Mesodermal cell (in vitro differentiated cells): ENCODE measurements at regions not wholly inside any gene's neighbourhood (a gene's known extent, or its start where the extent isn't known, plus 50 kb on each side); places are given as distances from the start of the nearest gene placed in this dataset.

Source experiments
- H3K27ac ChIP-seq: 2 replicates; pipeline ENCODE4 v1.7.0; 2013; ENCODE audit warnings: mild to moderate bottlenecking, low read depth, low read length, moderate library complexity; ENCODE audit not compliant: severe bottlenecking
- H3K36me3 ChIP-seq: 2 replicates; pipeline ENCODE4 v1.7.1; 2013; ENCODE audit warnings: mild to moderate bottlenecking, low read length, moderate library complexity; ENCODE audit not compliant: control insufficient read depth, insufficient read depth
- H3K4me1 ChIP-seq: one replicate; pipeline ENCODE4 v1.7.1; 2013; ENCODE audit warnings: mild to moderate bottlenecking, low read length; ENCODE audit not compliant: insufficient read depth, control insufficient read depth, poor library complexity, severe bottlenecking
- H3K4me3 ChIP-seq: 2 replicates; pipeline ENCODE4 v1.7.0; 2013; ENCODE audit warnings: low read length, control low read depth, mild to moderate bottlenecking; ENCODE audit not compliant: insufficient read depth, poor library complexity, severe bottlenecking; ENCODE audit errors: extremely low read depth
- H3K9me3 ChIP-seq: 2 replicates; pipeline ENCODE4 v1.7.1; 2013; ENCODE audit warnings: mild to moderate bottlenecking, low read length, moderate library complexity; ENCODE audit not compliant: control insufficient read depth
- WGBS, 2 experiments: methylation state at CpG; one replicate each; pipeline ENCODE4 v1.1.5; 2013; ENCODE audit warnings: missing lambda C conversion rate in 2 of 2; ENCODE audit not compliant: insufficient coverage in 2 of 2; 5-methylcytosine and 5-hydroxymethylcytosine counted together

GRCh38 chrX:7307720-7308119 is 159.8 kb upstream of the PUDP start:
- Histone ChIP-seq H3K4me1 (no peaks in the 10 kb centered on the region), H3K36me3 (no peaks in the 10 kb centered on the region), H3K4me3 (no peak overlapping the region), H3K27ac (no peak overlapping the region), H3K9me3 (no peaks in the 10 kb centered on the region)
- no CpG with 5 or more reads among the region's 1 CpG for WGBS, 2 experiments

- Histone ChIP-seq H3K36me3 (no peaks in the 10 kb centered on the region), H3K9me3 (no peaks in the 10 kb centered on the region), H3K4me3 (no peak overlapping the region), H3K27ac (no peak overlapping the region), H3K4me1 (no peaks in the 10 kb centered on the region)
- 100% methylated on average over 1 of the region's 1 CpG; no CpG with 5 or more reads in 1 of the 2 experiments for WGBS, 2 experiments
These were observed 146.5 kb upstream of the PUDP start for GRCh38 chrX:7294483-7294882.

GRCh38 chrX:7286168-7286837 is 138.3 kb upstream of the PUDP start:
- WGBS, 2 experiments, result 88% methylated on average over 1 of the region's 6 CpGs; no CpG with 5 or more reads in 1 of the 2 experiments
- no peak overlapping the region for H3K4me3 ChIP-seq

GRCh38 chrX:7285765-7286164 is 137.8 kb upstream of the PUDP start:
- Histone ChIP-seq H3K9me3 (no peaks in the 10 kb centered on the region), H3K36me3 (no peaks in the 10 kb centered on the region), H3K27ac (no peak overlapping the region), H3K4me1 (peaks cover 5% of the 10 kb centered on the region), H3K4me3 (no peak overlapping the region)
- 85% methylated on average over 2 of the region's 2 CpGs; no CpG with 5 or more reads in 1 of the 2 experiments for WGBS, 2 experiments

More at GRCh38 chrX:7286168-7286837, 138.3 kb upstream of the PUDP start:
- H3K27ac ChIP-seq, result no peak overlapping the region
- H3K36me3 ChIP-seq, result no peaks in the 10 kb centered on the region
- H3K9me3 ChIP-seq, result no peaks in the 10 kb centered on the region
- peaks cover 5% of the 10 kb centered on the region for H3K4me1 ChIP-seq

- H3K27ac ChIP-seq, result no peak overlapping the region
- H3K4me3 ChIP-seq, result no peak overlapping the region
- no peaks in the 10 kb centered on the region for H3K9me3 ChIP-seq
- 88% methylated on average over 2 of the region's 2 CpGs; no CpG with 5 or more reads in 1 of the 2 experiments for WGBS, 2 experiments
- peaks cover 5% of the 10 kb centered on the region for H3K4me1 ChIP-seq
- no peaks in the 10 kb centered on the region for H3K36me3 ChIP-seq
These were observed 135.8 kb upstream of the PUDP start for GRCh38 chrX:7283741-7284140.

GRCh38 chrX:7280520-7280919 is 132.6 kb upstream of the PUDP start:
- Histone ChIP-seq H3K36me3 (no peaks in the 10 kb centered on the region), H3K4me1 (no peaks in the 10 kb centered on the region), H3K4me3 (no peak overlapping the region), H3K9me3 (no peaks in the 10 kb centered on the region), H3K27ac (no peak overlapping the region)
- WGBS, 2 experiments, result no CpG with 5 or more reads among the region's 2 CpGs

- no peaks in the 10 kb centered on the region for H3K9me3 ChIP-seq
- no peak overlapping the region for H3K27ac ChIP-seq
- H3K4me1 ChIP-seq, result no peaks in the 10 kb centered on the region
- no peak overlapping the region for H3K4me3 ChIP-seq
- WGBS, 2 experiments, result 79 to 92% methylated on average over 2 of the region's 6 CpGs
- no peaks in the 10 kb centered on the region for H3K36me3 ChIP-seq
These were observed 124.4 kb upstream of the PUDP start for GRCh38 chrX:7272346-7272745.

- no peaks in the 10 kb centered on the region for H3K4me1 ChIP-seq
- H3K9me3 ChIP-seq, result no peaks in the 10 kb centered on the region
- WGBS, 2 experiments, result 71% methylated on average over 1 of the region's 3 CpGs; no CpG with 5 or more reads in 1 of the 2 experiments
- H3K4me3 ChIP-seq, result no peak overlapping the region
- H3K36me3 ChIP-seq, result no peaks in the 10 kb centered on the region
- H3K27ac ChIP-seq, result no peak overlapping the region
These were observed 123.0 kb upstream of the PUDP start for GRCh38 chrX:7270933-7271332.

DNA sequence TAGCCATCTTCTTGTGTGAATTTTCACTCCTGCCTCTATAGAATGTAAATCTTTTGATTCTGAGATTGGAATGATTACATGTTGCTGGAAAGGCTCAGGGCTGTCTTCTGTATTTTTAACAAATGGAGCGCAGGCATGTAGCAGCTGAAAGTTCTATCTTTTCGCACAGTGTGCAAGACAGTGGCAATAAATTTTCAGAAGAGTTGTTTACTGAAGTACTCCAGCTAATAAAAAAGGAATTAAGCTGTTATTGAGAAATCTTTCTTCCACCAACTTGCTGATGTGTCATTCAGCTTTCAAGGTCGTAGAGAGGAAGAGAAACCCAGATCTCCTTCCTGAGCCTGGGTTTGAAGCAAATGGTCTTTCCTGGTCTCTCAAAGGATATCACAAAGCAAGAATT is 122.0 kb upstream of the PUDP start:
- no peak overlapping the region for H3K27ac ChIP-seq
- no peaks in the 10 kb centered on the region for H3K4me1 ChIP-seq
- no peaks in the 10 kb centered on the region for H3K36me3 ChIP-seq
- 80% methylated on average over 1 of the region's 3 CpGs for WGBS, 2 experiments
- H3K9me3 ChIP-seq, result no peaks in the 10 kb centered on the region
- H3K4me3 ChIP-seq, result no peak overlapping the region

GRCh38 chrX:7269589-7269988 is 121.6 kb upstream of the PUDP start:
- WGBS, 2 experiments, result 100% methylated on average over 1 of the region's 5 CpGs; no CpG with 5 or more reads in 1 of the 2 experiments
- no peak overlapping the region for H3K4me3 ChIP-seq
- no peaks in the 10 kb centered on the region for H3K9me3 ChIP-seq

GRCh38 chrX:7266288-7266687 is 118.3 kb upstream of the PUDP start:
- H3K4me1 ChIP-seq, result no peaks in the 10 kb centered on the region
- WGBS, 2 experiments, result no CpG with 5 or more reads among the region's 1 CpG
- H3K27ac ChIP-seq, result no peak overlapping the region
- H3K4me3 ChIP-seq, result no peak overlapping the region
- H3K36me3 ChIP-seq, result no peaks in the 10 kb centered on the region
- H3K9me3 ChIP-seq, result no peaks in the 10 kb centered on the region

More at GRCh38 chrX:7269589-7269988, 121.6 kb upstream of the PUDP start:
- Histone ChIP-seq H3K4me1 (no peaks in the 10 kb centered on the region), H3K27ac (no peak overlapping the region), H3K36me3 (no peaks in the 10 kb centered on the region)
